ENCODE measurements at regions not wholly inside any gene's neighbourhood (a gene's known extent, or its start where the extent isn't known, plus 50 kb on each side); places are given as distances from the start of the nearest gene placed in this dataset.
A peak's percentile ranks its signal among the peaks of the same experiment; 100 is the strongest.

DNA sequence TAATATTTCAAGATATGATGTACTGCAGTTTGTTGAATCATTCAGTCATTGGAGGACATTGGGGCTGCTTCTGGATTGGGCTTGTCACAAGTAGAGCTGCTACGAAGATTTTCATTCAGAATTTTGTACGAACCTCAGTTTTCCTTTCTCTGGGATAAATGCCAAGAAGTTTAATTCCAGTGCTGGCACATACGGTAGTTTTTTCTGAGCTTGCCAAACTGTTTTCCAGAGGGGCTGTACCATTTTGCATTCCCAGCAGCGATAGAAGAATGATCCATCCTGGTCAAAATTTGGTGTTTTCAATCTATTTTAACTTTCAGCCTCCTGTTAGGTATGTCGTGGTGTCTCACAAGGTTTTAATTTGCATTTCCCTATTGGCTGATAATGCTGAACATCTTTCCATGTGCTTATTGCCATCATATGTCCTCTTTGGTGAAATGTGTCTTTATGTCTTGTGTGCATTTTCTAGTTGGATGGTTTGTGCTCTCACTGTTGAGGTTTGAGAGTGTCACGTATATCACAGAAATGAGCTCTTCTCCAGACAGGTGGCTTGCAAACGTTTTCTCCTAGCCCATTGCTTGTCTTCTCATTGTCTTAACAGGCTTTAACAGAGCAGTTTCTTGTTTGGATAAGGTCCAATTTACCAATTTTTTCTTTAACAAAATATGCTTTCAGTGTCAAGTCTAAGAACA is 612.6 kb downstream of the GALR1 start:
- no peak for DNase-seq

DNA sequence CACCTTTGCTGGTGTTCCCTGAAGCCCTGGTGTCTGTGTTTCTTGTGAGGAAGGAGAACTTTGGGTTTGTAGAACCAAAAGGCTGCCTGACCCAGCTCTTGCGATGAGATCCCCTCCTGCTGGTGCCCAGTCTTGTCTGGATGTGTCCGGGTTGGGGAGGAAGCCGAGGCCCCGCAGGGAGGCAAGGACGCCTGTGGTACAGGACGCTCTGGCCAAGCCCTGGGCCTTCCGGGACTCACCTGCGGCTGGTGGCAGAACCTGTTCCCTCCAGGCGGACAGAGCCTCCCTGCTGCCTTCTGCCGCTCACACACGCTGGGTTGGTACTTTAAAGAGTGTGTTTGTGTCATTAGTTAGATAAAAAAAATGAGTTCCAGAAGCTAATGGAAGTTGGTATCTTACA is 616.2 kb downstream of the GALR1 start:
- DNase-seq, result no peak

GRCh38 chr18:77866351-77866750 is 616.7 kb downstream of the GALR1 start:
- DNase-seq, result no peak

GRCh38 chr18:77870199-77870598 is 620.6 kb downstream of the GALR1 start:
- DNase-seq, result no peak

DNA sequence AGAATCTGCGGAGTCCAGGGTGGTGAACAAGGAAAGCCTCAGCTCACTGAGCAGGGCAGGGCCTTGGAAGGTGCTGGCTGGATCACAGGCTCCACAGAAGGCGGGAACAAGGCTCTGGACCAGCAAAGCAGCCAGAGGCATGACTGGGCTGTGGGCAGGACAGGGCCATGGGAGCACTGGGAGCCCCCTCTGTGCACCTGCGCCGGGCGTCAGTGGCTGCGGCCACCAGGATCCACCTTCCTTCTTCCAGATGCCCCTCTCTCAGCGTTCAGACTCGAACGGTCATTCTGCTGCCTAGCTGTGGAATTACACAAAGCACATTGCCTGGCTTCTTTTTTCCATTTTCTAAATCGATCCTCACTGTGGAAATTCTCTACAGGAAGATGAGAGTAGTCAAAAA is 621.2 kb downstream of the GALR1 start:
- DNase-seq, result no peak

GRCh38 chr18:77872166-77872565 is 622.5 kb downstream of the GALR1 start:
- DNase-seq, result no peak

DNA sequence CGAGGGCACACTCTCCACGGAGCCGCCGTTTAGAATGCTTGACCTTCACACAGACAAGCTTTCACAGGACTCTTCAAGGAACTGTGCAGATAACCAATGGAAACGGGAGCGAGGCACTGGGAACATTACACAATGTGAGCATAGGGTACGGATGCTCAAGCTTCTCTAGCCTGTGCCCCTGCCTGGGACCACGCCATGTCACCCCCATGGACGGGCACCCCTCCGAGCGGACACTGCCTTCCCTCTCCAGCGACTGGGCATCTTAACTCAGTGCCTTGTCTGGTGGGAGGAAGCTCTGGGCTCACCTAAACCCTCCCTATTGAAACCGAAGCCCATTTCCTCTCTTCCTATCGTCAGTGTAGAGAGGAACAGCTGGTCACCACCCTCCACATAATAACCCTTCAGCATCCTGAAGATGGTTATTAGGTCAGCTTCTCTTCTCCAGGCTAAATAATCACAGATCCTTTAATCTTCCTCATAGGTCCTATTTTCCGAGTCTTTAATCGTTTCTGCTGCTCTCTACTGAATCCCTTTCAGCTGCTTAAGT is 626.7 kb downstream of the GALR1 start:
- DNase-seq, result no peak

DNA sequence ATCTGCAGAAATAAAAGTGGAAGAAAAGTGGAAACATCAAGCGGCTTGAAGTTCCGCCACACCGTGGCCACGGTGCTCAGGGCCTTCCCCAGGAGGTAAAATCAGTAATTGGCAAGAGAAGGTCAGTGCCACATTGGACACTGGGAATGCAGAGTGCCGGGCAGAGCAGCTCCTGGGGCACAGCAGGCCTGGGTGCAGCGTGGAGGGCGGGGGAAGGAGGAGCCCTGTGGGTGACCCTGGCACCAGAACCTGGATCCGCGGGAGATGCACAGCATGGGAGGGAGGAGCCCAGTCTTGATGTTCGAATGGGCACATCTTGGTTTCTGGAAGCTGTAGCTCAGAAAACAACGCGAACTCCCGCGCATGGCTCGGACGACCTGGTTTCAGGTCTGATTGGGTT is 630.2 kb downstream of the GALR1 start:
- DNase-seq, result no peak

- DNase-seq, result no peak
Measured at GRCh38 chr18:77884454-77884853, 634.8 kb downstream of the GALR1 start.

DNA sequence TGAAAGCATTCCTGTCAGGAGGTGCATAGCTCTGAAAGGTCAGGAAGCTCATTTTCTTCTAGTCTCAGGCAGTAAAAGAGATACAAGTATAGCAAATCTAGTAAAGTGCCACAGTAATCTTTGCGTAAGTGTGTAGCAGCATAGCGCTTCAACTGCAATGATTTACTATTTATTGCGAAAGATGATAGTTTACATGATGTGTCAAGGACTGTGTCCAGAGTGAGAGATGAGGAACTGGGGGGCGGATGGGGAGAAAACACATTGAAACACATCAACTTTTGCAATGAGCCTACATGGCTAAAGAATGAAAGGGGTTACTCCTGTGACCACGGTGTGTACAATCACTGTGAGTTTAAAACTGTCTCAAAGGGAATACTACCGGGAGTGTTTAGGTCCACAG is 644.4 kb downstream of the GALR1 start:
- no peak for DNase-seq

- DNase-seq, result no peak
Measured at GRCh38 chr18:77895250-77895649, 645.6 kb downstream of the GALR1 start.

- DNase-seq, result no peak
Measured at GRCh38 chr18:77896586-77897252, 647.1 kb downstream of the GALR1 start.

- no peak for DNase-seq
Measured at GRCh38 chr18:77897606-77898005, 648.0 kb downstream of the GALR1 start.

GRCh38 chr18:77899972-77900754 is 650.5 kb downstream of the GALR1 start:
- peak in 1 of 2 donors; percentile 4 for DNase-seq

GRCh38 chr18:77905011-77905410 is 655.4 kb downstream of the GALR1 start:
- no peak for DNase-seq

- DNase-seq, result no peak
Measured at GRCh38 chr18:77905449-77906055, 655.9 kb downstream of the GALR1 start.

GRCh38 chr18:77906103-77906892 is 656.6 kb downstream of the GALR1 start:
- no peak for DNase-seq

- no peak for DNase-seq
Measured at GRCh38 chr18:77910347-77910746, 660.7 kb downstream of the GALR1 start.

DNA sequence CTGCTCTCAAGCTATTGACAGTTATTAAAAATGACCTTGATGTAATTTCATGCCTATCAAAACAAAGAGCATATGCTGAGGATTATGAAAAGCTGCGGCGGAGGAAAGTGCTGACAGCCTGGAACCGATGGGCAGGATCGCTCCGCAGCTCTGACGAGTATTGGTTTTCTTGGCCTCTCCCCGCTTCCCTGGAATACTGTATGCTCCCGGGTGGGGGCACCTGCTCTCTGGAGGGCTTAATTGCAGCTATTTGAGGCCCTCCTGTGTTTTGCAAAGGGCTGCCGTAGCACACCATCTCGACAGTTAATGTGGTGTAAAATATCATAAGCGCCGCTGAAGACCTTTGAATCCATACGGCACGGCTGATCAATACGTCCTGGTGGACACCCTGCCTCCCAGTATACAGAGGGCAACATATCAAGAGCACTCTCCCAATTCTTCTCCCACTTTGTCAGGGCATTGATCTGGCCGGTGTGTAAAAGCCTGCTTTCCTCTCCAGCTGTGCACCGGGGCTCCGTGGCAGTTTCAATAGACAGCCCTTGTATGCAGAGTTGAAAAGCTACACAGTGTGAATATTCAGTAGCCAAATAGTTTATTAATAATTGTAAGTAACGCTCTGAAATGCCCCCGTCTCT is 662.4 kb downstream of the GALR1 start:
- DNase-seq, result no peak

GRCh38 chr18:77918730-77919129 is 669.1 kb downstream of the GALR1 start:
- no peak for DNase-seq

DNA sequence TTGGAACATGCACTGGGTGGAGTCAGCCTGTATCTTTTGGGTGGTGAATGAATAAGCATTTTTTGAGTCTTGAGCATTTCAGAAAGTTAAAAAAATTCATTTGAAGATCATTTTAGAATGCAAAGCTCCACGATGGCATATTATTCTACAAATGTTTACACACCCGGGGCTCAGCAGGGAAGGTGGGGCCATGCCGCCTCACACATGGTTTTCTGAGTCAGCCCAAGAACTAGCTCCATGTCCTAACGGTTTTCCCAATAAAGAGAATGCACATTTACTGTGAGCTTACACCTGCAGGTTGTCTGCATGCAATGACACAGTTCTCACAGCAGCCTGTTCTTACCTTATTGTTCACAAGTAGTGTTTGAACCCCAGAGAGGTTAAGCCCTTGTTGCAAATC is 670.3 kb downstream of the GALR1 start:
- DNase-seq, result no peak

GRCh38 chr18:77935342-77935741 is 685.7 kb downstream of the GALR1 start:
- no peak for DNase-seq

Data from bone marrow (tissue), 2 donors.